ENCODE measurements at regions not wholly inside any gene's neighbourhood (a gene's known extent, or its start where the extent isn't known, plus 50 kb on each side); places are given as distances from the start of the nearest gene placed in this dataset.

DNA sequence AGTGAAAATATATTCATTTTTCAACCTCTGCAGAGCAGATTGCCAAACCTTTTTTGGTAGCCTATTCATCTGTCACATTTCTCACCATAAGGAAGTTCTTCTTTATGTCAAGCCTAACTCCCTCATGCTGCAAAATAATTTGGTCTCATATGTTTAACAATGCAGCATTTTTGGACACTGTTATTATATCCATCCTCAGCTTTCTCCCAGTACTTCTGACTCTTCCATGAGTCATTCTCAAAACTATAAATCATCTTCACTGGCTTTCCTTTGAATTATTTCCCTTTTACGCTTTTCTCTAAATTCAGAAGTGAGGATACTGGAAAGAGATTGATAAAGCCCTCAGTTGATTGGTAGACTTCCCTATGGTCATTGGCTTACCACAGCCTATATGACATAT lies 192.2 kb downstream of the TPBG start:
- TF ChIP-seq, protein P1, sequence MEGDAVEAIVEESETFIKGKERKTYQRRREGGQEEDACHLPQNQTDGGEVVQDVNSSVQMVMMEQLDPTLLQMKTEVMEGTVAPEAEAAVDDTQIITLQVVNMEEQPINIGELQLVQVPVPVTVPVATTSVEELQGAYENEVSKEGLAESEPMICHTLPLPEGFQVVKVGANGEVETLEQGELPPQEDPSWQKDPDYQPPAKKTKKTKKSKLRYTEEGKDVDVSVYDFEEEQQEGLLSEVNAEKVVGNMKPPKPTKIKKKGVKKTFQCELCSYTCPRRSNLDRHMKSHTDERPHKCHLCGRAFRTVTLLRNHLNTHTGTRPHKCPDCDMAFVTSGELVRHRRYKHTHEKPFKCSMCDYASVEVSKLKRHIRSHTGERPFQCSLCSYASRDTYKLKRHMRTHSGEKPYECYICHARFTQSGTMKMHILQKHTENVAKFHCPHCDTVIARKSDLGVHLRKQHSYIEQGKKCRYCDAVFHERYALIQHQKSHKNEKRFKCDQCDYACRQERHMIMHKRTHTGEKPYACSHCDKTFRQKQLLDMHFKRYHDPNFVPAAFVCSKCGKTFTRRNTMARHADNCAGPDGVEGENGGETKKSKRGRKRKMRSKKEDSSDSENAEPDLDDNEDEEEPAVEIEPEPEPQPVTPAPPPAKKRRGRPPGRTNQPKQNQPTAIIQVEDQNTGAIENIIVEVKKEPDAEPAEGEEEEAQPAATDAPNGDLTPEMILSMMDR (IDR thresholded peaks at IDR 0.05) = no peak

DNA sequence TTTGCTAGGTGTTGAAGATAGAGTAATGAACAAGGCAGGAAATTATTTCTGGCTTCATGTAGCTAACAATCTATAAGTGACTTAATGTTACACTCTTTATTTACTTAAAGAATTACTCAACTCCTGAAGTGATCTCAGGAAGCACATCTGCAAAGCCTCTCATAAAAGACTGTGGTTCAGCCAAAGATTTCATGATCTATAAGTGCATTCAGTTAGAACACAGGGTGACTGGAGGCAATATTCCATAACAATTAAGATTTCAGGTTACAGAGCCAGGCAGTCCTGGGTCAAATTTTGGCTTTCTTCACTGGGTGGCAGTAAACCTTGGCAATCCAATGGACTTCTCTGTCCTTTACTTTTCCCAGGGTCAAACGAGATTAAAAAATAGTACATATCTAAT lies 204.0 kb downstream of the TPBG start:
- TF ChIP-seq, protein P1 (IDR thresholded peaks at IDR 0.05) = no peak

DNA sequence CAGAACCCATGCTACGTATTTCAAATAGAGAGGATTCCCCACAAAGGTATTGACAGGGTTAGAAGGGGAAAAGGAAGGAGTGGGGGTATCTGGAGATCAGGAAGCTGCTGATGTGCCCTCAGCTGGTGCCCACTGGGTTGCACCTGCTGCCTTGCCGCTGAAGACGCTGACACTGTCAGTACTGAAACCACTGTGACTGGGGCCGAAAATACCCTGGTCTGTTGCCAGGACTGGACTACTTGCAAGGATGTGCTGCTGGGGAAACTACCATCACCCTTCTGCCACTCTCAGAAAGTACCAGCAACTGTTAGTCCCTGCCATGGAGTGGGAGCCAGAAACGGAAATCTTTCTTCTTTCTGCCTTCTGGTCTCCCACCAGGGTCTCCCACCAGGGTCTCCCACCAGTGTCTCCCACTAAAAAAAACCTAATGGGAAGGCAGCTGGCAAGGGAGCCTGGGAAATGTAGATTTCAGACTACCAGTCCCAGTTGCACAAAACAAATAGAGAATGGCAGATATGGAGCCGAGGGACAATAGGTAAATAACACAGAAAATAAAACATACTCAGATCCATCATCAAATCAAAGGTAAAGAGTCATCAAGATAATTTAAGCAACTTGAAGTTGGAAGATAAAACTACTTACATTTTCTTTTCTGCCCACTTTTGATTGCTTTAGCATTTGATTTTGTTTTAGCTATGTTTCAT lies 204.8 kb downstream of the TPBG start:
- TF ChIP-seq, protein P1 (IDR thresholded peaks at IDR 0.05) = no peak

DNA sequence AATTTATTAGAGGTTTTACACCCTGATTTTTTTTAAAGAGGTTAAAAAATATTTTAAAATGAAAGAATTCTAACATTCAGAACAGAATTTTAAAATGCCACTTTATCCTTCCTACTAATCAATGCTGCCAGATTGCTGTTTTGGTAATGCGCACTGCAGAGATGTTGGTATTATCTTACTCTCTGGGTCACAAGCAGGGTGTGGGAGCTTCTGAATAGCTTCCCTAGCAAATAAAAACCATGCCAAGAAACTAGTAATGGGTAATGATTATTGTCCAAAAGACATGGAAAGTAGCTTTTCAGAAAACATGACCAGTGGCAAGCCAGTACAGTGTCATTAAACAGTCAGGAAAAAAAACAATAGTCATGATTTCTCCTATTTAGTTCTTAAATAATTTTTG lies 205.4 kb downstream of the TPBG start:
- TF ChIP-seq, protein P1 (IDR thresholded peaks at IDR 0.05) = no peak

DNA sequence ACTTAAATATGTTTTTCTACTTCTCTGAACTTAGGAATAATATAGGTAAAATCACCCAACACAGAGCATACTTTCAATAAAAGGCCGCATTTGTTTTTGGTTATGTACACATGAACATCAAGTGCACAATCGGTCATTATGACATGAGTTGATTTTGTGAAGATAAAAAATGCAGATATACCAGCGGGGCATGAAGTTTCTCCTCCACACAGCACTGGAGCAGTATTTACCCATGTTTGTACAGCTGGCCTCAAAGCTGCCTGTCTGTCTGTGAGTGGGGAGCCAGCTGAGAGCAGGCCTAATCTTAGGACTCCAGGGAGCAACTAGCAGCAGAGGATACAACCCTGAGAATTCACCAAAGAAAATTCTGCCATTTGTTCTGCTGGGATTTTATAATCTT lies 206.5 kb downstream of the TPBG start:
- TF ChIP-seq, protein P1 (IDR thresholded peaks at IDR 0.05) = no peak

DNA sequence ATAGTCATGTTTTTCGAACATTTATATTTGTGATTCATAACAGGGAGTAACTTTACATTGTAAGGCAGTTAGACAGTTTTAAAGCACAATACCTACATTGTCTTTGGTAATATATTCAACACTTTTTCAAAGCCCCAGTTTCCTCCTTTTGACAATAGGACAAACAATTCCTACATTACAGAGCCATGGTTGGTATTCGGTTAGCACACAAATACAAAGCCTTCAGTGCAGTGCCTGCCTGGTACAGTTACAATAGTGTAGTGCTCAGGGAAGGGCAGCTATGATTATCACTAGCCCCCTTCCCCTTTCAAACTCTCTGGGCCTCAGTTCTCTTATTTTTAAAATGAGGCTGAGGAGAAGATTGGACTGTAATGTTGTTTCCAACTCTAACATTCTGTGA lies 207.8 kb downstream of the TPBG start:
- TF ChIP-seq, protein P1 (IDR thresholded peaks at IDR 0.05) = no peak

DNA sequence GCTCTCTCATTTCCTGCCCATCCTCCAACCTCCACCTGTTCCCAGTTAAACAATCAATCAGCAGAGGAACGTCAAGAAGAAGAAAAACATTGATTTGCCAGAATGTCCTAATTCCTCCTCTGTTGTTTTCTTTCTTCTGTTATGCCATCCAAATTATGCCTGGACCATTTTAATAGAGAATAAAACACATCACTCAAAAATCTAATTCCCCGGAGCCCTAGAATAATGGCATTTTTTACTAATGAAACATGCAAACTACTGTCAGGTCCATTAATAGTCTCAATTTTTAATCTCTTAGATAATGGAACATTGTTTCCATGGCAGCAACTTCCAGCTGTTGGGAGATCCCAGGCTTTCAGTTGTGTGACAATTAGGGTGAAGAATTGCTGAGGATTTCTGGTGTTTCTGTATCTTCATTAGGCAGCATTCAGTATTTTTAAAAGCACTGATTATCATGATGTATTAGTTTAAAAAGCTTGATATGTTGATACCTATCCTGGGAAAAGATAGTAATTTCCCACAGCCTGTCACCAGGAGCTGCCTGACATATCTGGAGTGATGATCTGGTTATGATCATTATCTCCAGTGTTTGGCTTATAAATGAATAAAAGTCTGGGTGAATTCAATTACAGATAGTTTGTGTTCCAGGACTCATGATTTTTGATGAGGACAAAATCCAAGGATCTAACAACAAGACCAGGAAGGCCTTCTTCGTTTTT lies 209.8 kb downstream of the TPBG start:
- TF ChIP-seq, protein P1 (IDR thresholded peaks at IDR 0.05) = no peak
